Colon (tissue), 2 donors: ENCODE measurements at regions not wholly inside any gene's neighbourhood (a gene's known extent, or its start where the extent isn't known, plus 50 kb on each side); places are given as distances from the start of the nearest gene placed in this dataset.

Source experiments
- FAIRE-seq: peaks from 2 replicates; lab custom pipeline; 2012; peaks lifted over from hg19 to GRCh38; lab: Jason Lieb, UNC
- donor health status: control.
- donor health status: control.

GRCh38 chr7:40918701-40919271 is 784.0 kb downstream of the SUGCT start:
- no peak for FAIRE-seq

DNA sequence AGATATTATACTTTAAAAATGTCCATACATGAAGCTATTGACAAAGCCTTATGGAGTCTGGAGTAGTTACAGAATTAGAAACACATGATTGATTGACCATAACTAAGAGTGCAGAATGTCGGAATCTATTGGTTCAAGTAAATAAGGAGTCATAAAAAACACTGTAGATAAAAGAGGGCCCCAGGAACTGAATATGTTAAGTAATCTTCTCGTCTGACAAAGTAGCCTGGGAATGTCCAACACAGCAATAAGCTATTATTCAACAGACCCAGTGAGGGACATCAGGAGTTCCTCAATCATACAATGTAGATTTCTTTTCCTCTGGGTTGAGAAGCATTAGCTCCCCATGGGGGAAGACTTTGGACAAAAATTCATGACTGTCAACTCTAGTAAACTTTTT is 782.0 kb downstream of the SUGCT start:
- FAIRE-seq = no peak

DNA sequence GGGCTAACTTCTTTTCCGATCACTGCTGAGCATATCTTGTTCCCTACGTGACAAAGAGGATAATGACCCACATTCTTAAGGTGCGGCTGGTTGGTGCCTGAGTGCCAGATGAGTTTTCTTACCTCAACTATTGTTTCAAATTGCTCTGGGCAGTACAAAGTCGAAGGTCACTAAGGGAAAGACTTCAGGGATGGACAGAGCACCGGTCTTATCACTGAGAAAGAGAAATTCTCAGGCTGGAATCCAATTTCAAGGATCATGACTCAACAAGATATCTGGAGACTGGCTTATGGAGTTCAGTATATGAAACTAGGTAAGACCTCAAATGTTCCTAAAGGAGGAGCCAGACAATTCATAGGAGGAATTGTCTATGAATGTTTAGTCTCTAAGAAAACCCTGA is 780.3 kb downstream of the SUGCT start:
- FAIRE-seq = no peak
